Amygdala (tissue), 56 donors: ENCODE measurements at regions not wholly inside any gene's neighbourhood (a gene's known extent, or its start where the extent isn't known, plus 50 kb on each side); places are given as distances from the start of the nearest gene placed in this dataset.

Experiments
- DNase-seq, 56 donors: peaks; one replicate each; lab custom pipeline; 2025; lab: John Stamatoyannopoulos, UW

GRCh38 chr10:130424418-130424817, 288.2 kb downstream of the GLRX3 start:
- no peak for DNase-seq

- DNase-seq: no peak
Measured at GRCh38 chr10:130425169-130425568, 289.0 kb downstream of the GLRX3 start.

DNA sequence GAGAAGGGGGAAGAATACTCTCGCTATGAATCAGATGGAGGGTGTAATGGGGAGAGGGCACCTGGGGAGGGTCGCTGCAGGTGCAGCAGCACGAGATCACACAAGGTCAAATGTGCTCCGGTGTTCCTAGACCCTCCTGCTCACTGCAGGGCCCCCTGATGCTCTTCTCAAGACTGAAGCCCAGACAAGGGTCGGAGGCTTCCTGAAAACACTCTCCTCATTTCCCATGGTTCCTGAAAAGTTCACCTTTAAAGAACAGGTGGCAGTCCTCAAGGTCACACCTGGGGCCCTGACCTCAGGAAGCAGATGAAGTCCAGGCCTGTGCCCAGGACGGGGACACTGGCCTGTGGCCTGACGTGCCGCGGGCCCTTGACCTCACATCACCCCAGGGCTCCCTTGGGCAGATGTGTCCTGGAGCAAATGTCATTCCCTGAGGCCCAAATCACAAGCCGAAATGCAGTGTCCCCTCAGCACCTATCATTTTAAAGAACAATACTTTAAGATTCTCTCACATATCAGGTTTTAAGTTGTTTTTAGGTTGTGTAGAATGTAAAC, 289.8 kb downstream of the GLRX3 start:
- DNase-seq: no peak

DNA sequence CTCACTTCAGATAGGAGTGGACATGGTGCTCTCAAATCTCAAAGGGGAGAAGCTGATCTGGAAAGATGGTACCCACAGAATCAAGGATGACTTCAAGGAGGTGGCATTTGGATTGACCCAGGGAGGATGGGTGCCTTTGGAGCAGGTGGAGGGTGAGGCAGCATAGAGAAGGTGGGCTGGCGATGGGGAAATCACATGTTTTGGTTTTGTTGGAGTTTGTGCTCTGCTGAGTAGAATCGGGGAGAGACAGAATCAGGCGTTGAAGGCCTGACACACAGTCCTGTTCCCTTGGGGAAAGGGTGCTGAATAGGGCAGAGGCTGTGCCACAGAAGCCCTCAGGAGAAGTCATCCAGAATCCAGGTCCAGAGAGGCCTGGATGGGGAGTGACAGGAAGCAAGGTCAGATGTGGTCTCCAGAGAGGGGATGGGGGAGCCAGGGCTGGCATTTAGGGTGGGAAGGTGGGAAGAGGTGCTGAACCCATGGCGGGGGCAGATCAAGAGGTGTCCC, 291.1 kb downstream of the GLRX3 start:
- no peak for DNase-seq

DNA sequence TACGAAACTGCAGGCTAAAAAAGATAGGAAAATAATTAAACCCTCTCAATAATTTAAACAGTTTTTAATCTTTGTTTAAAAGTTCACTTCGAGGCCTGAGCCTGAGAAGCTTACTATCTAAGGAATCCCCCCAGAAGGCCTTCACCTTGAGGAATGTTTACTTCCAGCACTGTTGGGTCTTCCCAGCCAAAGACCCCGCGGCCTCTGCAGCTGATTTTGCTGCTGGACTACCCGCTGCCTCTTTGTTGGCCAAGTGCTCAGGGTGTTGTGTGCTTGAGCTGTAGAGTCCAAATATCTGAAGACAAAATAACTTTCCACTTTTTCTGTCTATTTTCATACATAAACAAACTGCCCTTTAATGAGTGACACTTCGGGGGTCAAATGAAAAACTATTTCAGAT, 292.7 kb downstream of the GLRX3 start:
- no peak for DNase-seq

GRCh38 chr10:130429809-130430208, 293.6 kb downstream of the GLRX3 start:
- DNase-seq: no peak

- no peak for DNase-seq
Measured at GRCh38 chr10:130430291-130430690, 294.1 kb downstream of the GLRX3 start.

DNA sequence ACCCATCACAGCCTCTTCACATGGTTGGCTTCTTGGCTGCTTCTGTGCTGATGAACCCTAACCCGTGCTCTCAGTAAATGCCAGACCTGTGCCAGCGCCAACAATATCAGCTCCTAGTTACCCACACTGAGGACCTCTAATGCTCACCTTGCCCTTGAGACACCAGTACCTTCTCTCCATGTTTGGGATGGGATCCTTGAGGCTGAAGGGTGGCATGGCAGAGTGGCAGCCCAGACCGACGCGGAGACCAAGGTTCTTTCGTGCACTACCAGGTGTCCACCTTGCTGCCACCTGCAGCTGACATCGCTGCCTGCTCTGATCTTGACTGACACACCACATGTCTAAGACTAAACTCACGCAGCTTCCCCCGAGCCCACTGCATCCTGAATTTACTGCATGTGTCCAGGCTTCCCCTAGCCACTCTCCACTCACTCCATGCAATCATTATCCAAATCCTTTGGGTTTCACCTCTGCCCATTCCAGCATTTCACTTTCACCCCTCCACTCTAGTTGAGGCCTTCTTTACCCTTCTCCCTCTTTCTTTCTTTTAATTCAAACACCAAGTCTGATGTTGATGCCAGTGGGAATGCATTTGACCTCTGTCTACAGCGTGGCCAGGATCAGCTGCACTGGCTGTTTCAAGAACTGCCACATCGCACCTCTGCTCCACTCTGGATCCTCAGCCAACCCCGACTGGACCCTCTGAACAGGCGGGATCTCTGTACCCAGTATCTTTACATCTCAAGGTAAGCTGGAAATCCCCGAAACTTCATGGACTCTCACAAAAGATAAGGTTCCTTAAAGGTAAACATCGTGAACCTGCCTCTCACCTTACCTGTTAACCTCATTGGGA, 294.9 kb downstream of the GLRX3 start:
- no peak for DNase-seq

DNA sequence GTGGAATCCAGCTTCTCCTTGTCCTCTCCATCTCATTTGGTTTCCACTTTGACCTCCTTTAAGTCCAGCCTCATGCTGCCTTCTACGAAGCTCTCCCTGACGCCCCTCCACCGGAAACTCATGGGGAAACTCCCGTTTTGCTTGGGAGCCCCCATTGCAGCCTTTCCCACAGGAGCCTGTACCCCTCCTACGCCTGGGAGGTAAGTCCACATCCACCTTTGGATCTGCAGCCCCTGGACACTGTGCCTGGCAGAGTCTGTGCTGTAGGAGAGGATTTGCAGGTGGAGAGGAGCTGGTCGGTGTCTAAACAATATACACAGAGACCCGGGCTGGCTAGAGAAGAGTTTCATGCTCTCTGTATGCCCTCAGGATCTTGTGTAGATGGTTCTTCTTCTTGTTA, 296.1 kb downstream of the GLRX3 start:
- no peak for DNase-seq

- DNase-seq: no peak
Measured at GRCh38 chr10:130432850-130433249, 296.7 kb downstream of the GLRX3 start.

GRCh38 chr10:130434446-130435385, 298.5 kb downstream of the GLRX3 start:
- no peak for DNase-seq

DNA sequence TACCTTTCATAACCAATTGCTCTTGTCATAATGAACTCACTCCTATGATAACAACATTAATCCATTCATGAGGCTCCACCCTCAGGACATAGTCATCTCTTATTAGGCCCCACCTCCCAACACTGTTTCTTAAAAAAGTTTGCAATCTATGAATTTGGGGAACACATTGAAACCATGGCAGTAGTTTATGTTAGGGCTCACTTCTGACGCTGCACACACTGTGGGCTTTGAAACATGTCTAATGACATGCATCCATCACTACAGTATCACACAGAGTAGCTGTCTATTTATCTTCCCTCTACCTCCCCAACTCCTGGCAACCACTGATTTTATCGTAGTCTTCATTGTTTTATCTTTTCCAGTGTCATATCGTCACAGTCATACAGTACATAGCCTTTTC, 299.8 kb downstream of the GLRX3 start:
- no peak for DNase-seq

DNA sequence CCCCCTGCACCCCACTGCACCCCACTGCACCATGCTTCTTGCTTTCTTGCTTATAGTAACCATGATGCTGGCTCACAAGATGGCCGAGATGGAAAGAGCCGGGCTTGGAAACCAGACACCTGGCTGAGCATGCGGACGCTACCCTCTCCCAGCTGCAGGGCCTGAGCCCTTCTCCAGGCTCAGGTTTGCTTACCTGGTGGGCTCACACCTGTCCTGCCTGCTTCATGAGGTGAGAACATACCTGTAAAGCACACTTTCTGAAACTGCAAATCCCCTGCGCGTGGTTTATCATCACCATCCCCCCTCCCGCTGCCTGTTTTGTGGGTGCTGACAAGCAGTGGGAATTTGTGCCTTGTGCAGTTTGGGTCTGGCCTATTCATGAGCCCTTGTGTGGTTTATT, 302.7 kb downstream of the GLRX3 start:
- DNase-seq: no peak

DNA sequence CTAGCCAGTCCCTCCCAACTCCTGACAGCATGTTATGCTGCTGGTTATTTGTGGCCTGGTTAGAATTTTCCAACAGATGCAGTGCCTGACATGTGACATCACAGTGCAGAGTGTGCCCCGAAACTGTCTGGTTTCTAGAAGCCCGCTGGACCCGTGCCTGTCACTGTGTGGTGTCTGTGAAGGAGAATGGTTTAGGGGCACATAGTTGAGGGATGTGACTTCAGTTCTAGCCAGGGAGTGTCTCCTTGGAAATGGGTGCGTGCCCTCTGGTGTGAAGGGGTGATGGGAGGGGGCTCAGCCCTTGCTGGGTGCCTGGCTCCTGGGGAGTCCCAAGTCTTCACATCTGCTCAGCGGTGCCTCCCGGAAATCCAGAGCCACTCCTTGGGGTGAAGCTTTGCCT, 303.6 kb downstream of the GLRX3 start:
- DNase-seq: no peak

- DNase-seq: no peak
Measured at GRCh38 chr10:130440494-130440893, 304.3 kb downstream of the GLRX3 start.

- DNase-seq: no peak
Measured at GRCh38 chr10:130440971-130441370, 304.8 kb downstream of the GLRX3 start.

DNA sequence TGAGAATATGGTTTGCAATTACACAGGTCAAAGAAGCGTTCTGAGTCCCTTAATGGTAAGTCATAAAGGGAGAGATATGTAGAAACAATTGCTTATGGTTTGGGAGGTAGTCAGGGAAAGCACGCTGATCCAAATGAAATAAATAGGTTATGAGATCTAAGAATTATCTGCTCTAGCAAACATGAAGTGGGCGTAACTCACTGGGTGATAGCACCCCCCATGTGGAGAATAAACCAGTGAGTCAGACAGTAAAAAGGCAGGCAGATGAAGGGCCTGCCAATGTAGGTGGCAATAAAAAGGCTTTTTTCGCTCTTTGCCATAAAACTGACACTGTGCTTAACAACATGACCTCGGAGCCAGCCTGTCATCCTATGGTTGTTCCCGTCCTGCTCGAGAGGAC, 306.9 kb downstream of the GLRX3 start:
- peak in 1 of 56 donors; percentile 8 for DNase-seq

- DNase-seq: no peak
Measured at GRCh38 chr10:130453036-130453720, 317.0 kb downstream of the GLRX3 start.

GRCh38 chr10:130453721-130454542, 317.7 kb downstream of the GLRX3 start:
- no peak for DNase-seq
